GM10266 (cell line): ENCODE measurements at regions not wholly inside any gene's neighbourhood (a gene's known extent, or its start where the extent isn't known, plus 50 kb on each side); places are given as distances from the start of the nearest gene placed in this dataset.

Experiments
- DNase-seq: peaks from one replicate; pipeline ENCODE4 v3.0.0; 2012; ENCODE audit errors: extremely low spot score
- CTCF ChIP-seq: IDR thresholded peaks from 2 replicates; pipeline ENCODE4 v1.5.1; 2012; ENCODE audit warnings: mild to moderate bottlenecking, low read depth; ENCODE audit not compliant: control insufficient read depth, insufficient read depth; ENCODE audit errors: missing control alignments

- DNase-seq, result no peak
- no peak for TF ChIP-seq CTCF
Observed at GRCh38 chr16:52825892-52826291, 226.8 kb downstream of the CHD9NB start.

GRCh38 chr16:52819808-52820207, 232.9 kb downstream of the CHD9NB start:
- DNase-seq, result no peak
- no peak for TF ChIP-seq CTCF

GRCh38 chr16:52819405-52819804, 233.3 kb downstream of the CHD9NB start:
- no peak for DNase-seq
- TF ChIP-seq CTCF, result no peak

- TF ChIP-seq CTCF, result no peak
Observed at GRCh38 chr16:52817696-52818095, 235.0 kb downstream of the CHD9NB start.

GRCh38 chr16:52816993-52817392, 235.7 kb downstream of the CHD9NB start:
- no peak for DNase-seq
- no peak for TF ChIP-seq CTCF

More at GRCh38 chr16:52817696-52818095, 235.0 kb downstream of the CHD9NB start:
- no peak for DNase-seq

- DNase-seq, result no peak
- no peak for TF ChIP-seq CTCF
Observed at GRCh38 chr16:52812678-52813556, 239.8 kb downstream of the CHD9NB start.

- no peak for TF ChIP-seq CTCF
- no peak for DNase-seq
Observed at GRCh38 chr16:52805559-52806168, 247.0 kb downstream of the CHD9NB start.
